Medulla oblongata (tissue), 1 donor: ENCODE measurements at regions not wholly inside any gene's neighbourhood (a gene's known extent, or its start where the extent isn't known, plus 50 kb on each side); places are given as distances from the start of the nearest gene placed in this dataset.

Experiments
- DNase-seq: peaks from one replicate; pipeline ENCODE4 v3.0.0-alpha.2; 2015; ENCODE audit errors: extremely low spot score

GRCh38 chr11:32039149-32039548, 51.7 kb upstream of the RCN1 start:
- no peak for DNase-seq

GRCh38 chr11:32034680-32035079, 56.2 kb upstream of the RCN1 start:
- no peak for DNase-seq

DNA sequence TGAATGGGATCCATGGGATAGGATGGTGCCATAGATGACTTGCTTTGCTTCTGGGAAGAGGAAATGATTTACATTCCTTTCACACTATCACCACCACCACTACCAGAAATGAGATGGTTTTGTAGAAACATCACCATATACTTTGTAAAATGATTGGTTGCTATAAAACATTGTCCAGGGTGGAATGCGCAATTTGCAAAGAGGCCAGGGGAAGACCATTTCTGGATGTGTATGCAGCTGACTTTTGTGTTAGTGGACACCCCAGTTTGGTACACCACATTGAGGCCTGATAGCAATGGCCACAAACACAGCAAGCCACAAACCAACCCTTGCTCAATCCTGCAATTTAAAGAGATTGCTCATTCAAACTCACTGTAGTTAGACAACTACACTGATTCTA, 56.7 kb upstream of the RCN1 start:
- DNase-seq: no peak

DNA sequence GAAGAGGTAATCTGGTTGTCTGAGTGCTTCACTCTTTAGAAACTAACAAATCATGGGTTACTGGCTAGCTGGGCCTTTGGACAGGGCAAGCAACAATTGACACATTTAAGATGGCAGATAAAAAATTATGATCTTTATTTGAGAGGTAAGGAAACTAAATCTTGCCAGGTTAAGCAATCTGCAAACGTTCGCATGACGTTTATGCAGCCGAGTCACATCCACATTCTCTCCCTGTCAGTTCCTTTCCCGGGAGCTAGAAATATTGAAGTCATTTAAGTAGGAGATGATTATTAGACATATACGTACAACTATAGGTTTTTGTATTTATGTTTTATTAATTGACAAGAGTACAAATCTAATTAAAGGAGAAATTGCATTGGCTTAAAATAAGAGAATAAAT, 57.4 kb upstream of the RCN1 start:
- no peak for DNase-seq

DNA sequence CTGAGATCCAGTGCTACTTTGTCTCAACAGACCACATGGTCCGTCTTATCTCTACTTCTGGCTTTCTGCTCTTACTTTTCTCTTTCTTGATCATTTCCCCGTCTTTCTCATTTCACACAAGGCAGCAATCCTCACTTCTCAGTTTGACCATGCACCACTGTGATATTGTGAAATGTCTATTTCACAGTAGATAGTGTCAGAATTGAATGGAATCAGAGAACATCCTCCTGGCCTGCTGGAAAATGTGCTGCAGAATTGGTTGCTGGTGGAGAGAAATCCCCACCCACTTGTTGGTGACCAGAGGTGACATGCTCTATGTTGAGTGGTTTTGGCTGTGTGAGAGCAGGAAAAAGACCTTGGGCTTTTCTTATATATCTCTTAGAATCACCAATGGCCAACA, 57.8 kb upstream of the RCN1 start:
- DNase-seq: no peak

DNA sequence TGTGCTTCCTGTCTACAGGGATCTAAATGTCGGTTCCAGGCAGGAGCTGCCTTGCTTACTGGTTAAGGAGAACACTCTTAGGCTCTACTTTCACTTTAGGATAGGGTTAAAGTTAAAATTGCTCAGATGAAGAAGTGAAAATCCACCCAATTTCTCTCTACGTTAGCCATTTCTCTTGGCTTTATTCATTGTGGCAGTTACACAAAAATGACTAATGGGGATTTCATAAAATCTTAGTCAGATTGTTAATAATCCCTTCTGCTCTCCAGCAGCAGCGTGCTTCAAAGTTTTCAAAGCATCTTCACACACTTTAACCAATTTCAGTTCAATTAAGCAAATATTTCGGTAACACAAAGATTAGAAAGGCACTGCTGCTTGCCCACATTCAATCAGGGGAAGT, 58.4 kb upstream of the RCN1 start:
- no peak for DNase-seq

DNA sequence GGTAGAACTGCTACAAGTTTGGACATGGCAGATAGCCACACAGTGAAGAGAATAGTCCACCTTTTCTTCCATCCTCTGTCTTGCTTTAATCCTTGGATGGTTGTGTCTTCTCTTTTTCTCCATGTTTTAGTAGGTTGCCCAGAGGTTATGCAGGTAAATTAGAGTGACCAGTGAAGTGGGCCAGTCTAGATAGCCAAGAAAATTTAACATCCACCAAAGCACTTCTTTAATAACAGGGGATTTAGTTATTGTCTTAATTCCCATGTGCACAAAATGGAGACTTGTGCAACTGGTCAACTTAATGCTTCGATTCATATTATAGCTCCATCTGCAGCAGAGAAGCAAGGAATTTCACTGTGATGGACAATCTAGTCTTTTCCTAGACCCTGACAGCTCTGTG, 58.8 kb upstream of the RCN1 start:
- no peak for DNase-seq

DNA sequence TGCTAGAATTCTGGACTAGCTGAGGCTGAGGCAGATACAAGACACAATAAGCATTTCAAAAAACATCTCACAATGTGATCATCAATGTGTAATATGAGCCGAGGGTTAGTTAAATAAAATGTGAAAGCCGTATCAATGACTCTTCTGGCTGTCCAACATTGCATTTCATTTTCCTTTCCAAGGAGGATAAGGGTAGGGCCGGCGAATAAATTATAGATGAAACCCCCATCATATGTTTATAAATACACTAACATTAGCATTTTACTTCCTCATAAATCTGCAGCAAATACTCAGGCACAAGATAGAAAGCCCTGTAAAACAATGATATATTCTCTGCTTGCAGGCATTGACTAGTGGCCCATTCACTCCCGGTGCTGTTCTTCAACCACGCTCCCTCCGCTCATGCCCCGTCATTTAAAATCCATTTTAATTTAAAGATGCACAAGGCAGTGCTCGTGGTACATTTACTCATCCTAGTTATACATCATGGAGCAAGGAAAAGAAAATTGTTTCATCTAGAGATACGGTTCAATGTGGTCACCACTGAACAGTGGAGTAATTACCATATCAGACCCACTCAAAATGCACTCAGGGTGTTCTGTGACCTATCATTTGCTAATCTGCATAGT, 59.9 kb upstream of the RCN1 start:
- DNase-seq: no peak

DNA sequence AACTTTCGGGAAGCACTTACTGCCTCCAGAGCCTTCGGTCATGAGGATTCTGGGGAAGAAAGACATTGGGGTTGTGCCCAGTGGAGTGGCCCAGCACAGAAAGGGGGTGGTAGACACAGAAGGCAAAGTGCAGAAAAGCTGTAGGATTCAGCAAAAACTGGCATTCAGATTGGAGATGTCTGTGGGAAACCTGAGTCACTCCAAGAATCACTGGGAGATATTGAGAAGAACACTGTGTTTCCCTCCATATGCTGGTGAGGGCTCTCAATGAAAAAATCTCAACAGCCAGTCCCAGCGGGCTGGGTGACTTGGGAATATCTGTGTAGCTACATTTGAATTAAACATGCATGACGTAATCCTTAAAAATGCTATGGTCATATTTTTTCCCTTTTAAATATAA, 61.2 kb upstream of the RCN1 start:
- peak; percentile 78 for DNase-seq

- no peak for DNase-seq
Observed at GRCh38 chr11:32028201-32028600, 62.7 kb upstream of the RCN1 start.

DNA sequence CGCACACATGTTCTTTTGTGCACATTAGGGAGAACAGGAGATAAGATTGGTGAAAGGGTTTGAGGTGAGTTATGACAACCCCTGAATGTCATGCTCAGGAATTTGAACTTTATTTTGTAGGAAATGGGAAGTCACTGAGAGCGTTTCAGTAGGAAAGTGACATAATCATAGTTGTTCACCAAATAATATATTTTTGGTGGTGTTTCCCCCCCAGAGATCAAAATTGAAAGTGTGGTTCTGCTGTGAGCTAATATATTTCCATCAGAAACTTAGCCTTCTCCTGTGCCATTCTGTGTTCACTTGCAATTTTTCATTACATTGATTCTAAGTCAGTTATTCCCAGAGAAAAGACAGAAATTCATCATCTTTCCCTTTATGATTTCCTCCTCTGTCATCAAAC, 64.1 kb upstream of the RCN1 start:
- no peak for DNase-seq

- no peak for DNase-seq
Observed at GRCh38 chr11:32024948-32025347, 65.9 kb upstream of the RCN1 start.

DNA sequence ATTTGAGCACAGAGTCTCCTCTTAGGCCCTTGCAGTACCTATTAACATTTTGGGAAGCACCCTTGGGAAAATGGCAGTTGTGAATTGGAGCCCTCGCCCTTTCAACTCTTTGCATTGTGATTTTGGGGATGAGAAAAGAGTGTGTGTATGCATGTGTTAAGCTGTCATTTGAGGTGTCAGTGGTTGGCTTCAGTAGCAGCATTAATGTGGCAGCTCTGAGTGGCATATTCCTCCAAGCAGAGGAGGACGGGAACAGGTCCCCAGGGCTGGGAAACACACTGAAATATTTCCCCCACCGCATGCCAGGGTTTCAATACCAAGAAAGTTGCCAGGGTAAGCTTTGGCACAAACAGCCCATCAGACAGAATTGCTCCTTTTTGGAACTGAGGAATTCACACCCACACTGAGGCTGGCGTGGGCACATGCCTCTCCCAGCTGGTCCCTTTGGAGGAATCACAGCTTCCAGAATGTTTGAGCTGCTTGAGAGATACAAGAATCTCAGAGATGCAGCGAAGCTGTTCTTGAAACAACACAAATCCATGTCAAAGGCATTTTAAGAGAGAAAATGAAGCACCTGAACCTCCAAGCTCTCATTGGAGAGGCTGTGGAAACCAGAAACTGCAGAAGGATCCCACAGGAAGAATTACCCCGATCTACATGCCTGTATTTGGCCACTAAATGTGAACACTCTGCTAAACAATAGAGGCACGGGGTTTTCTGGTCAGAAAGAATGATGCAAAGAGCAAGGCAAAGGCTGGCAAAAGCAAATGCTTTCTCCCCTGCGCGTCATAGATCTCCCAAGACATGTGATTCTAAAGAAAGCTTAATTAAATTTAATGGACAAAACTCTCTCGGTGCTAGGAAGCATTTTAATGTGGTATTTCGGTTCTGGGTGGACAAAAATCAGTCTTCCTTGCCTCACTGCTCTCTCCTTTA, 67.2 kb upstream of the RCN1 start:
- DNase-seq: peak; percentile 60

- DNase-seq: no peak
Observed at GRCh38 chr11:32018672-32019071, 72.2 kb upstream of the RCN1 start.

DNA sequence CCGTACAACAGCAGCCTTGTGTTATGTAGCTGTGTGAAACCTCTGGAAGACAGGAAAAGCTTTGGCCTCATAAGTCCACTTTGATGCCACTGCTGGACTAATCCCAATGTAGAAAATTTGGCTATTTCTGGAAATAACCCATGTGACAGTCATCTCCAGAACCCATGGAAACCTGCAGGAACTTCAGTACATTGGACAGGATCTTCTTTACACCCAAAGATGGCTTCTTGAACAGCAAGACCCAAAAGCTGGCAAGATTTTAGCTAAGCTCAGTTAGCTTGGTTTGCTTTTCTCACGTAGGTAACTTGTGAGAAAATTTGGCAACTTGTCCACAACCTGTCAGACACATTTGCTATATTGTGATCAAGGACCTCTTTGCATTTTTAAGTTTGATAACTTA, 74.8 kb upstream of the RCN1 start:
- no peak for DNase-seq

DNA sequence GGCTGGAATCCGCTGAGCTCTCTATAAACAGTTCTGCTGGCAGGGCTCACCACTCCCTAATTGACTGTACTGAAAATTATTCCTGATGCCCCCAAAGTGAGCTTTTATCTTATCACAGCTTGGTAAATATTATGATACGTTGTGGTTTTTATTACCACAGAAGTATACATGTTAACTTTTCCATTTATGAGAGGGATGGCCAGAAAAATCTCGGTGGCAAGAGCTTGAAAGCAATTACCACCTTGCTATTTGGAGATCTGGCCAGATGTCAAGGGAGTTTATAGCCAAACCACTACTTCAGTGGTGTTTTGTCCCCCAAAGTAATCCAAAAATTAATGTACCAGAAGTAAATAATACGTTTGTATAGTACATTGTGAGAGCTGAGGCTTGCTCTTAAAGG, 75.4 kb upstream of the RCN1 start:
- DNase-seq: no peak

DNA sequence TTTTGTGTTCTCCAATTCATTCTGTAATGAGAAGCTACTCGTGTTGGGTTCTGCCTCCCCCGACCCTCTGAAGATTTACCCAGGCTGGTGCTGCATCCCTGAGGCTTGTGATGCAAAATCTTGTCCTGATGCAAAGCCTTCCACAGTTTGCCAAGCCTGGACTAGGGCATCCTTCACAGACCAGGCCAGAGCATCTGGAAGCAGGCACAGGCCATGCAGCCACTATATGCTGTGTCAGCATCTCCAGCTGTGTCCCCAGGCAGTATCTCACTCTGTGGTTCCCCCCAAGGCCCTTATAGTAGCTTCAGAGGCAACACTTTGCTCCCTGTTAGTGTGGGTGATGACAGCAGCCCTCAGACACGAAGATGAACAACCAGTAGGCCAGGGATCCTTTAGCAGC, 77.3 kb upstream of the RCN1 start:
- no peak for DNase-seq

DNA sequence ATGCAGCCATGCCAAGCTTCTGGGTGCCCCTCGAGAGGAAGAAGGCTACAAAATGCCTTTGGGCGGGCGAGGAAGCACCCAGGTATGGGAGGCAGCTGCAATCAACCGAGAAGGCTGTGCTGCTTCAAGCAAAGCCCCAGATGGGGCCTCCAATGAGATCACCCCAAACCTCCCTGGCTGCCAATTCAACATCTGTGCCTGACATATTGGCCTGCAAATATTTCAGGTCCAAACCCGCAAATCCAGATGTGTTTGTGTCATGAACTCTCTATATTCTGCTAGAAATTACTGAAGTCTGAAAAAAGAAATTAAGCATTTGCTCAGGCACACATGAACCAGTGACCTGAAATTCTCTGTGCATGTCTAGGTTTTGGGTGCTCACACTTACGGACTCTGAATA, 78.8 kb upstream of the RCN1 start:
- no peak for DNase-seq

- no peak for DNase-seq
Observed at GRCh38 chr11:32008880-32009551, 81.9 kb upstream of the RCN1 start.

GRCh38 chr11:32006799-32007388, 84.0 kb upstream of the RCN1 start:
- DNase-seq: peak; percentile 67

GRCh38 chr11:32005786-32006416, 85.0 kb upstream of the RCN1 start:
- no peak for DNase-seq

DNA sequence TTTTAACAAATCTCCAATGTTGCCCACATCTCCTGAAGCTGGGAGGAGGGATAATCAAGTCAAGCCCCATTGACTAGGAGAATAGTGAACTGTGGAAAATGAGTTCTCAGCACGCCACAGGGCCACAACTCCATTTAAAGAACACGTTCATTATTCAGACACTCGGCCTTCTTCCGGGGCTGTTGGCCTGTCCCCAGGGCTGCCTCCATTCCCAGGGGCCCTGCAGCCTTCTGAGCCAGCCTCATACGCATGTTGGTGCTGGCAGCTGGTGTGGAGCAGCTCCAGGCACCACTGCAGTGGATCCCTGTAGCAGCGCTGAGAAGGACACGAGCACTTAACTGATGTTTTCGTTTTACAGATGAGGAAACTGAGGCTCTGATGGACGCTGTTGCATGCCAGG, 87.5 kb upstream of the RCN1 start:
- no peak for DNase-seq
